ENCODE measurements at regions not wholly inside any gene's neighbourhood (a gene's known extent, or its start where the extent isn't known, plus 50 kb on each side); places are given as distances from the start of the nearest gene placed in this dataset.

- TF ChIP-seq CTCF (IDR thresholded peaks at IDR 0.05; ENCODE audit: insufficient read depth, low read depth, low read length) = no peak
- TF ChIP-seq EZH2 (IDR thresholded peaks at IDR 0.05; ENCODE audit: insufficient read depth, low read length) = no peak
These were observed 150.4 kb upstream of the CHRM2 start for GRCh38 chr7:136717910-136718557.
